Caco-2 (cell line): ENCODE measurements at regions not wholly inside any gene's neighbourhood (a gene's known extent, or its start where the extent isn't known, plus 50 kb on each side); places are given as distances from the start of the nearest gene placed in this dataset.

Source experiments
- BruUV-seq: library from RNA; stranded (reverse); fragments of 400-500 nt; replicated peaks from 2 replicates; lab custom pipeline; 2021; lab: Mats Ljungman, UMichigan
- CTCF ChIA-PET: fragments of 300-600 bp; sonication (Branson Sonifier 250); formaldehyde crosslinking; loops from one replicate; lab custom pipeline; 2022; ENCODE audit warnings: antibody characterized with exemption; lab: Charles Lee
- POLR2A ChIA-PET: fragments of 300-600 bp; sonication (Branson Sonifier 250); formaldehyde crosslinking; loops from one replicate; lab custom pipeline; 2022; ENCODE audit warnings: antibody characterized with exemption; lab: Charles Lee
- DNase-seq, 2 experiments: peaks; one replicate each; pipeline versions ENCODE4 v3.0.0 to v3.0.0-alpha.2; 2020 to 2022
- H3K27me3 ChIP-seq: replicated peaks from 2 replicates; pipeline ENCODE4 v1.6.0; 2011; ENCODE audit warnings: low read length; ENCODE audit not compliant: control insufficient read depth, insufficient read depth
- H3K36me3 ChIP-seq: 2 replicates; pipeline ENCODE4 v1.5.1; 2011; ENCODE audit warnings: low read length; ENCODE audit not compliant: control insufficient read depth, insufficient read depth
- H3K4me1 ChIP-seq: fragments of 250-450 bp; sonication (Bioruptor Pico); 2 replicates; pipeline ENCODE4 v1.5.1; 2020; ENCODE audit warnings: mild to moderate bottlenecking
- H3K4me3 ChIP-seq: 2 replicates; pipeline ENCODE4 v1.5.1; 2011; ENCODE audit warnings: low read depth, mild to moderate bottlenecking, control low read depth, low read length
- H3K9me3 ChIP-seq: fragments of 250-450 bp; sonication (Bioruptor Pico); 2 replicates; pipeline ENCODE4 v1.5.1; 2020; ENCODE audit warnings: mild to moderate bottlenecking, moderate library complexity
- H3K27ac Mint-ChIP-seq: one replicate; pipeline ENCODE4 v1.8.0; 2022; ENCODE audit warnings: mixed read lengths; ENCODE audit not compliant: unreplicated experiment
- H3K27me3 Mint-ChIP-seq: one replicate; pipeline ENCODE4 v1.8.0; 2022; ENCODE audit warnings: mixed read lengths; ENCODE audit not compliant: insufficient read depth, unreplicated experiment
- H3K36me3 Mint-ChIP-seq: one replicate; pipeline ENCODE4 v1.8.0; 2022; ENCODE audit warnings: mild to moderate bottlenecking, mixed read lengths; ENCODE audit not compliant: insufficient read depth, unreplicated experiment
- H3K4me1 Mint-ChIP-seq: one replicate; pipeline ENCODE4 v1.8.0; 2022; ENCODE audit warnings: low read depth, mixed read lengths; ENCODE audit not compliant: unreplicated experiment
- H3K4me3 Mint-ChIP-seq: one replicate; pipeline ENCODE4 v1.8.0; 2022; ENCODE audit warnings: mild to moderate bottlenecking, moderate library complexity, mixed read lengths; ENCODE audit not compliant: unreplicated experiment
- H3K9me3 Mint-ChIP-seq: one replicate; pipeline ENCODE4 v1.8.0; 2022; ENCODE audit warnings: mixed read lengths; ENCODE audit not compliant: unreplicated experiment
- intact Hi-C: fragments of 100-400 bp; cut with micrococcal nuclease; formaldehyde crosslinking; loops from one replicate; pipeline ENCODE4 v1.10.0; 2022; ENCODE audit not compliant: unreplicated experiment
- TF ChIP-seq, protein P1 (sequence below), 2 experiments: fragments of 200-600 bp in 1 of 2; IDR thresholded peaks; 1 replicate in 1 of 2; 2 replicates in 1 of 2; pipeline versions ENCODE4 v1.5.1 to v1.8.0; 2011 to 2022; ENCODE audit warnings: antibody characterized with exemption in 1 of 2, control low read depth in 1 of 2, inconsistent platforms in 1 of 2, low read depth in 1 of 2, low read length in 1 of 2, mild to moderate bottlenecking in 1 of 2, moderate library complexity in 1 of 2; ENCODE audit not compliant: insufficient read depth in 1 of 2, severe bottlenecking in 1 of 2, unreplicated experiment in 1 of 2

DNA sequence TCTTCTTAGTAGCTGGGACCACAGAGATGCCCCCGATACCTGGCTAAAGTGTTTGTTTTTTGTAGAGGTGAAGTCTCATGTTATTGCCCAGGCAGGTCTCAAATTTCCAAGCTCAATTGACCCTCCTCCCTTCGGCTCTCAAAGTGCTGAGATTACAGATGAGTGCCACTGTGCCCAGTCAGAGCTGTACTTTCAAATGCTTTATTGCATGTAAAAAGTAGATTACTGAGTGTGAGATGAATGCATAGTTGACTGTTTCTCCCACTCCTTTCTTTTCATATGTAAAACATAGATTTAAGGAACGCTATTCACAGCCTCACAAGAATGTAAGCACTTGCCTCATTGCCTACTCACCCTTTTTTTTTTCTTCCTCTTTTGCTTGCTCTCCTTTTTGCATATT, 984.4 kb upstream of the PABPC4L start:
- H3K27me3 Mint-ChIP-seq: no peaks in the 10 kb centered on the region
- H3K27ac Mint-ChIP-seq: no peak overlapping the region
- Histone ChIP-seq H3K27me3 (no peaks in the 10 kb centered on the region), H3K4me1 (no peaks in the 10 kb centered on the region), H3K9me3 (no peaks in the 10 kb centered on the region), H3K4me3 (no peak overlapping the region), H3K36me3 (no peaks in the 10 kb centered on the region)
- H3K4me3 Mint-ChIP-seq: no peak overlapping the region
- peaks cover 10% of the 10 kb centered on the region for H3K9me3 Mint-ChIP-seq
- ChIA-PET CTCF (no interaction called here), POLR2A (no interaction called here)
- H3K36me3 Mint-ChIP-seq: no peaks in the 10 kb centered on the region
- no peaks in the 10 kb centered on the region for H3K4me1 Mint-ChIP-seq
- TF ChIP-seq, protein P1, sequence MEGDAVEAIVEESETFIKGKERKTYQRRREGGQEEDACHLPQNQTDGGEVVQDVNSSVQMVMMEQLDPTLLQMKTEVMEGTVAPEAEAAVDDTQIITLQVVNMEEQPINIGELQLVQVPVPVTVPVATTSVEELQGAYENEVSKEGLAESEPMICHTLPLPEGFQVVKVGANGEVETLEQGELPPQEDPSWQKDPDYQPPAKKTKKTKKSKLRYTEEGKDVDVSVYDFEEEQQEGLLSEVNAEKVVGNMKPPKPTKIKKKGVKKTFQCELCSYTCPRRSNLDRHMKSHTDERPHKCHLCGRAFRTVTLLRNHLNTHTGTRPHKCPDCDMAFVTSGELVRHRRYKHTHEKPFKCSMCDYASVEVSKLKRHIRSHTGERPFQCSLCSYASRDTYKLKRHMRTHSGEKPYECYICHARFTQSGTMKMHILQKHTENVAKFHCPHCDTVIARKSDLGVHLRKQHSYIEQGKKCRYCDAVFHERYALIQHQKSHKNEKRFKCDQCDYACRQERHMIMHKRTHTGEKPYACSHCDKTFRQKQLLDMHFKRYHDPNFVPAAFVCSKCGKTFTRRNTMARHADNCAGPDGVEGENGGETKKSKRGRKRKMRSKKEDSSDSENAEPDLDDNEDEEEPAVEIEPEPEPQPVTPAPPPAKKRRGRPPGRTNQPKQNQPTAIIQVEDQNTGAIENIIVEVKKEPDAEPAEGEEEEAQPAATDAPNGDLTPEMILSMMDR (IDR thresholded peaks at IDR 0.05; ENCODE audit: insufficient read depth in 1 of 2, low read depth in 1 of 2, low read length in 1 of 2, severe bottlenecking in 1 of 2, unreplicated experiment in 1 of 2): no peak
- intact Hi-C loops: no loop called here
- BruUV-seq: no TSS peak
- DNase-seq: no peak

DNA sequence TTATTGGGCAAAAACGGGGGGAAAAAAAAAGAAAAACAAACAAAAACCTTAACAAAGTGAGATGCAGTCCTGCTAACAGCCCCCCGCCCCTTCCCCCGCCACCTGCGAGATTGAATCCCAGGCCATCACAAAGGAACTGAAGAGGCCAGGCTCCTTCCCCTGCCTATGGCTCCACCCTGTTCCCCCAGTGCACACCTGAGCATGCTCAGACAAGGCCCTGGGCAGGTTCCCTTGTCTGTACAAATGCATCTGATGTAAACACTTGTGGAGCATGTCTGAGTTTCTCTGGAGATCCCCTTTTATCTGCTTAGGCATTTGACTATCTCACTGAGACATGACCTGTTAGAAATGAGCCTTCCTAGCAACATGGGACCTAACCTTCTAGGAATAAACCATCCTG, 983.7 kb upstream of the PABPC4L start:
- Mint-ChIP-seq H3K4me1 (no peaks in the 10 kb centered on the region), H3K36me3 (no peaks in the 10 kb centered on the region), H3K9me3 (peaks cover 18% of the 10 kb centered on the region), H3K27ac (no peak overlapping the region), H3K27me3 (no peaks in the 10 kb centered on the region), H3K4me3 (no peak overlapping the region)
- H3K4me1 ChIP-seq: no peaks in the 10 kb centered on the region
- ChIA-PET CTCF (no interaction called here), POLR2A (no interaction called here)
- no peaks in the 10 kb centered on the region for H3K36me3 ChIP-seq
- no TSS peak for BruUV-seq
- H3K27me3 ChIP-seq: no peaks in the 10 kb centered on the region
- TF ChIP-seq, protein P1 (IDR thresholded peaks at IDR 0.05; ENCODE audit: insufficient read depth in 1 of 2, low read depth in 1 of 2, low read length in 1 of 2, severe bottlenecking in 1 of 2, unreplicated experiment in 1 of 2): no peak
- H3K4me3 ChIP-seq: no peak overlapping the region
- no peak for DNase-seq
- intact Hi-C loops: no loop called here
- no peaks in the 10 kb centered on the region for H3K9me3 ChIP-seq

DNA sequence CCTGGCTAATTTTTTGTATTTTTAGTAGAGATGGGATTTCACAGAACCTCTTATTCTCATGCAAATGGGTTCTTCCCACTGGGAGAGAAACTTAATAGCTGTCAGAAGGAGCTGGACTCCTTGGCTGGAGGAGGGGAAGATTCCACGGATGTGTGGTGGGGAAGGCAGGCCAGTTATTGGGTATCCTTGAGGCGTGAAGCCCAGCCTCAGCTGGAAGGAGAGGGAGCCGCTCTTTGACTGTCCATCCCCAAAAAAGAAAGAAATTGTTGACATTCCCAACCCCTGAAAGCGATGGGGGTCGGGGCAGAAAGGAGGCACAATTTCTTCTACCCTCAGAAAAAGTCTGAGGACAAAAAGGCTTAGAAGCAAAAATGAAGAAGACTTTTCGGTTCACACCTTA, 983.1 kb upstream of the PABPC4L start:
- TF ChIP-seq, protein P1 (IDR thresholded peaks at IDR 0.05; ENCODE audit: insufficient read depth in 1 of 2, low read depth in 1 of 2, low read length in 1 of 2, severe bottlenecking in 1 of 2, unreplicated experiment in 1 of 2): no peak
- H3K36me3 ChIP-seq: no peaks in the 10 kb centered on the region
- H3K27me3 ChIP-seq: no peaks in the 10 kb centered on the region
- no peaks in the 10 kb centered on the region for H3K9me3 ChIP-seq
- no peaks in the 10 kb centered on the region for H3K27me3 Mint-ChIP-seq
- no peaks in the 10 kb centered on the region for H3K4me1 Mint-ChIP-seq
- ChIA-PET POLR2A (no interaction called here), CTCF (no interaction called here)
- H3K4me3 Mint-ChIP-seq: no peak overlapping the region
- no peak overlapping the region for H3K4me3 ChIP-seq
- DNase-seq: no peak
- no peaks in the 10 kb centered on the region for H3K4me1 ChIP-seq
- peaks cover 19% of the 10 kb centered on the region for H3K9me3 Mint-ChIP-seq
- no peaks in the 10 kb centered on the region for H3K36me3 Mint-ChIP-seq
- intact Hi-C loops: no loop called here
- BruUV-seq: no TSS peak
- no peak overlapping the region for H3K27ac Mint-ChIP-seq
